Activated CD4-positive, alpha-beta T cell treated with anti-CD3 and anti-CD28 coated beads for 4 hours (primary cell): ENCODE measurements at regions not wholly inside any gene's neighbourhood (a gene's known extent, or its start where the extent isn't known, plus 50 kb on each side); places are given as distances from the start of the nearest gene placed in this dataset.
"Not testable (repeated sequence)": the region's sequence is repeated elsewhere in the genome, so short reads cannot be mapped to it uniquely, and the experiment has no call there.

ENCODE experiments used
- DNase-seq, 2 donors: peaks; one replicate each; pipeline ENCODE4 v3.0.0-alpha.2; 2020

DNA sequence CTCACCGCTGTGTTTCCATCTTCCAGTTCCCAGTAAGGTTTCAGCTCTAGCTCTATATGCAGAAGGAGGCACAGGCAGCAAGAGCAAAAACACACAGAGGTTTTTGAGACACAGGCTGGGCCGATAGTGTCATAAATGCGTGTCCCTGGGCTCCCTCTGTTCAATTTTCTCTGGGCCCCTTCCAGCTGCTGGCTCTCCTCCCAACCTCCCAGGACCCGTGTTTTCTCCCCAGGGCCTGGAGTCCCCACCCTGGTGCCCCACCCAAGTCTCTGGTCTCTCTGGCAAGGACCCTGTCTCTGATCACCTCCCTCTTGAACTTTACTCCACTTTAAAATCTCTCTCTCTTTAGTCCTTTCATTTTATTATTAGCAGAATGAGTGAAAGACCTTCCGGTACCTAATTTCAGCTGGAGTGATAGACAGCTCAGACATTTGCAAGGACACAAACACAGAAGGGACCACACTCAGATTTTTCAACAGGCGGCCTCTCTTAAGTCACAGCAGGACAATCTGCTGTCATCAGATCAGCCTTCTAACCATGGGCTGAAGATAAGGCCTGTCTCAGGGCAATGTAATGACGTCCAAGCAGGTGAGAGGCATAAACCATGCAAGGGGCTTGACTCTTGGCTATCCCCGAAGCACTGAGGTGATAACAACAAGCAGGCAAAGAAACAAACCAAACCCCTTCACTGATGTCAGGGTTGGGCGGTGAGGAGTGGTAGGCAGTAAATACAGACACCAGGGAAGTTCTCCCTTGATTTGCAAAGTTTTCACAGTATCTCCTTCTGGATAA is 190.0 kb upstream of the IRS2 start:
- DNase-seq = no peak

DNA sequence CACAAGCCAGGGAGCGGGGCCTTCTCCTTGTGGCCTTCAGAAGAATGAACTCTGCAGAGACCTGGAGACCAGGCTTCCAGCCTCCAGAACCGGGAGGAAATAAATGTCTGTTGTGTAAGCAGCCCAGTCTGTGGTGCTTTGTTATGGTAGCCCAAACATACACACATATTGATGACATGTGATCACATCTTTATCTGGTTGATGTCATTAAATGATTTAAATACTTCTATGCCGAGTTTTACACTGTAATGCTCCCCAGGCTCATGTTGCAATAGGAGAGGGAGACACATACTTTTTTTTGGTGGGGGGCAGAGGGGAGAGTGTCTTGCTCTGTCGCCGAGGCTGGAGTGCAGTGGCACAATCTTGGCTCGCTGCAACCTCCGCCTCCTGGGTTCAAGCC is 188.0 kb upstream of the IRS2 start:
- no peak for DNase-seq

DNA sequence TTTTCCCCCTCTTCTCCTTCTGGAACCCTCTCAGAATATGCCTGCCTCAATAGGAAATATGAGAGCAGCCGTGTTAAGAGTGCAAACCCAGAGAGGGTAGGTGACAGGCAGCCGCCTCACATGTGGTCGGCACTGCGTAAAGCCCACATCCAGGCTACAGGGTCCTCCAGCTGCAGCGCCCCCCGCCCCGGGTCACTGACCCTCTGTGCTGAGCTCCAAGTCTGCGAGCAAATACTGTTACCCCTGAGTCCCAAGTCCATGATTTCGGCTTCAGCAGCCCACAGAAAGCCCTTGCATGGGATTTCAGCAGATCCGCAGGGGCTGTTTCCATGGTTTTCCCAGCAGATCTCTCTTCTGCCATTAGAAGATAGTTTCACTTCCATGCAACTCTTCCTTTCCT is 186.9 kb upstream of the IRS2 start:
- DNase-seq = no peak

DNA sequence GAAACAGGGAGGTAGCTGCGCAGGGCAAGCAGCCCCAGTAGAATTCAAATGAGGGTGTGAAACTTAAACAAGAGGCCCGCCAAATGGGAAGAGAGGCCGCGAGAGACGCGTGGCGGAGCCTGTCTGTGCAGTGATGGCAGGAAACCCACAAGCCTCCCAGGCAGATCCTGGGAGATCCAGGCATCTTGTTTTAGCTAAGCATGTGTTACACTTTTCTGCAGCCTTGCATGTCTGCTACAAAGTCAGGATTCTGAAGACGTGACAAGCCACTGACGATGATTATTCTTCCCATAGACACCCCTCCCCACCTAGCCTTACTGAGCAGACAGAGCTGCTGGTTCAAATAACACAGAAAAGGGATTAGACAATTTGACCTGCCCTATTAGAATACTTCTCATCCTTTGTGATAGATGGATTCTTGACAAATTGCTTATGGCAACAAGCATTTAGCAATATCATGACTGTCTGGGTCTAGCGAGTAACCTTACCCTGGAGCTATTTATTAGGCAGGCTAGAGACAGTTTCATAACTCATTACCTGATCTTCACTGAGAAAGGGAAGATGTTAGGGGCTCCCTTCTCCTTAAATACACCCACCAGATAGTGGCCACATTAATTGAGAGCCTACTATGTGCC is 185.2 kb upstream of the IRS2 start:
- no peak for DNase-seq

DNA sequence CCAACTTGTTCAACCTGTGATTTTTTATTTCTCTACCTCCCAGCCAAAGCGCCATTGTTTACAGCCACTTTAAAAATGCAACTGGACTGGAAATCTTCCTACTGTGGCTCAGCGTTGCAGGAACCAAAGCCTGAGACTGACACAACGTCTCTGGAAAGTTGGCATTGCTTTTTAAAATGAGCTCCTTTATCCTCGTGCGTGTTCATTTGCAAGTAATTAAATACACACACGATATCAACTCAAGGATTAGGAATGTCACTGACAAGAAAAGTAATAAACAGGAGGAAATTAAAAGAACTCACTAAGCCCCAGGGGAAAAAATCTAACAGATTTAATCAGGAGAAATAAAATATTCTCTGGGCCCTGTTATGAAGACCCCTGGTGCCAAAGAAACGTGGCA is 184.6 kb upstream of the IRS2 start:
- no peak for DNase-seq

DNA sequence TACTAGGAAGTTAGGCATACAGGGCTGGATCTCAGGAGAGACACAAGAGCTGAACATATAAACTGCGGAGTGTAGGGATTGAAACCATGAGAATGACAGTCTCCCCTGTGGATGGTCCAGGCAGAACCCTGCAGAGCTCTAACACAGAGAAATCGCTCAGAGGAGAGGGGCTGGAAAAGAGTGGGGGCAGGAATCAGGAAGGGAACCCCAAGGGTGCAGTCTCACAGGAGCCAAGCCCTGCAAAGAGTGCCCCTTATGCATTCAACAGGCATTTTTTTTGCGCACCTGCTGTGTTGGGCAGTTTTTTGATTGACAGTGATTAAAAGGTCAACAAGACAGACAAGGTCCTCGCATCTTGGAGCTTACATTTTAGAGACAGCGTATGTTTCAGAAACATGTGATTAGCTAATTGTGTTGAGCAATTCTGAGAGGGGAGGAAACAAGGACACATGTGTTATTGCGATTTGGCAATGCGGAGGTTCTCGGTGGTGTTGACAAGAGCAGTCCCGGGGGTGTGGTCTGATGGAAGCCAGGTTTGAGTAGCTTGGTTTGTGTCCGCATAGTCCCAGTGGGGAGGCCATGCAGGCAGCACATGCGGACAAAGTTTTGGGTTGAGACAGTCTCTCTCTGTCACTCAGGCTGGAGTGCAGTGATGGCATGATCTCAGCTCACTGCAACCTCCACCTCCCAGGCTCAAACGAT is 182.6 kb upstream of the IRS2 start:
- no peak for DNase-seq

DNA sequence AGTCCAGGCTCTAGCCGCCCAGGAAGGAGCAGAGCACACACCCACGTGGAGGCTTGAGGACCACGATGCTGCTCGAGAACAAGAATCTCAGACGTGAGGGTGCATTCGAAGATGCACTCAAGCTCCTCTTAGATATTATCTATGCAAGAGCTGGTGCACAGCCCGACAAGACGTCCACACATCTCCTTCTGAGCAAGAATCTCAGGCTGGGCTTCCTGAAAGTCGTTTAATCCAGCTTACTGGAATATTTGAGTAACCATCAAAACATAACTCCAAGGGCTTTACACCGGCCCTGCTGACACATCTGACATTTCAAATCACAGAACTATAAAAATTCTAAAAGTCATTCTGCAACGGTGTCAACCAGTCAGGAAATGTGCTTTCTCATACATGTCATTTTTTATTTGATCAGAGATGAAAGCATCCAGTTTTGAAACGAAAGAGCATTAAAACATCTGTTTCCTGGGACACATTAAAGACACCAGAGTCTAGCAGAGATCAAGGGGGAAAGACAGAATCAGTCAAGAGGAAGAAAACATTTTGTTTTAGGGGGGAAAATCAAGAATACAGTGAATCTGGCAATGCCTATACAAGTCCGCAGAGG is 177.7 kb upstream of the IRS2 start:
- DNase-seq = no peak

DNA sequence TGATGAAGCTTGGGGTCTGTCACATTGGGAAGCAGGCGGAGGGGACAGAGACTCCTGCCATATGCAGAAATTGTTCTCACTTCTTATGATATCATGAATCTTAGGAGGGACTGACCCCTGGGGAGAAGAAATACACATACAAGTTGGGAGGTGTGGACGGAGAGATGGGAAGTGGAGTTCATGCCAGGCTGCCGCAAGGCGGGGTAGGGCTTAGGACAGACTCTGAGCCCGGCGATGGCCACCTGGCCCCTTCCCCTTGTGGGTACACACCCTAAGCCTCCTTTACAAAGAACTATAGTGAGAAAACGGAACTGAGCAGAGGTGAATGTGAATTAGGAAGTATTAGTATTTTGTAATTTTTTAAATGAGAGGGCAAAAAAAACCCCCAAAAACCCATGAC is 177.0 kb upstream of the IRS2 start:
- DNase-seq = no peak

DNA sequence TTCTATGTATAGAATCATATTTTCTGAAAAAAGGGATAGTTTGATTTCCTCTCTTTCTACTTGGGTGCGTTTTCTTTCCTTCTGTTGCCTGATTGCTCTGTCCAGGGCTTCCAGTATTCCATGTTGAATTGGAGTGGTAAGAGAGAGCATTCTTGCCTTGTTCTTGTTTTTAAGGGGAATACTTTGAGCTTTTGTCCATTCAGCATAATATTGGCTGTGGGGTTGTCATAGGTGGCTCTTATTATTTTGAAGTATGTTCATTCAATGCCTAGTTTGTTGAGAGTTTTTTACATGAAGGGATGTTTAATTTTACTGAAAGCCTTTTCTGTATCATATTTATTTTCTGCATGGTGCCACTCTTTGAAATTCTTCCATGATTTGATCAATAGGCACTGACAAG is 173.5 kb upstream of the IRS2 start:
- no peak for DNase-seq

DNA sequence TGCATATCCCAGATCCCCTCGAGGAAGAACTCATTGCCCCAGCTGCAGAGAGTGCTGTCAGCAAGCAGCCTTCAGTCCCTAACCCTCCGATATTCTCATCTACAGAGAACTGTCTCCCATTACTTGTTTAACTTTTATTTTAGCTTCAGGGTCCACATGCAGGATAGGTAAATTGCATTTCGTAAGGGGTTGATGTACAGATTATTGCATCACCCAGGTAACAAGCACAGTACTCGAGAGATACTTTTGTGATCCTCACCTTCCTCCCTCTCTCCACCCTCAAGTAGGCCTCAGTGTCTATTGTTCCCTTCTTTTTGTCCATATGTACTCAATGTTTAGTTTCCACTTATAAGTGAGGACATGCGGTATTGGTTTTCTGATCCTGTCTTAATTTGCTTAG is 171.5 kb upstream of the IRS2 start:
- DNase-seq = no peak

DNA sequence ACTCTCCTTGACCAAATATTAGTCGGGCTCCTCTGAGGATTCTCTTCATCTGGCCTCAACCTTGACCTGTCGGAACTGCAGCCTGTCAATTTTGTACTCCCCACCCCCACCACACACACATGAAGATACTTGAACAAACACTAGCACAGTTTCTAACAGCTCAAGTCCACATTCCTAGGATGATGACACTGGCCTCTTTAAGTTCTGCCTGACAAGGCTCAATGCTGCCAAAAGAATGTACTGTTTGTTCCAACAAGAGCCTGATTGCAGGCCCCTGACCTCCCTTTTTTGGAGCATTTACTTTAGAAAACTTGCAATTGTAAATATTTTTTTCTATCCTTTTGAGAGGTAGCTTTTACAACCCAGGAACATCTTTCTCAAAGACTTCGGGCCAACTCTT is 169.2 kb upstream of the IRS2 start:
- no peak for DNase-seq

DNA sequence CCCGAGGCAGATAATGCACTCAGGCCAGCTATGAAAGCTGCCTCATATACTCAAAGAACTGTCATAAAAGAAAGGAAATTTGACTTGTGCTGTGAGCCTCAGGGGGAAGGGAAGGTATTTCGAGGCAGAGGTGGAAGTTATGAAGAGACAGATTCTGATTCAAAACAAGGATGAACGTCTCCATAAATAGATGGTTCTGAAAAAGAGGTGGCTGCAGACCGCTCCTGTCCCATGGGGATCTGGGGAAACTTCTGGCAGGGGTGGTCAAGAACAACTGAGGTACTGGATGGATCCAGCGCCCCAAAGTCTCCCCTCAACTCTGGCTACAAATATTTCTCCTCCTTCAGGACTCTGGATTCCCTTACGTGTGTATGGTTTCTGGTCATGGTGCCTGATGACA is 168.1 kb upstream of the IRS2 start:
- no peak for DNase-seq

DNA sequence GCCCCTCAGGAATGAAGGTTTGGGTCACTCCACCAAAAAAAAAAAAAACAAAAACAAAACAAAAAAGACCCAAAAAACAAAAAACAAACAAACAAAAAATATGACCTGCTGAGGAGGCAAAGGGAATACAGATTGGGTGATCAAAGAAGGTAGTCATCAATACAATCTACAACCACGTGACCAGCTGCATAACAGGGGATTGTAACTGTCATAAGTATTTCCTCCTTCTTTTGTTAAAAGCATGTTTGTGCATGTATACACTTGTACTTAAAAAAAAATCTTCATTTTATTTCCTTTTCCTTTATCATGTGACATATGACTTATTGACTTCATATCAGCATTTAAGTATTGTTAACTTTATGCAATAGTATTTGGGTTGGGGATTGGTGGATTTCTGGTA is 165.1 kb upstream of the IRS2 start:
- DNase-seq = no peak

DNA sequence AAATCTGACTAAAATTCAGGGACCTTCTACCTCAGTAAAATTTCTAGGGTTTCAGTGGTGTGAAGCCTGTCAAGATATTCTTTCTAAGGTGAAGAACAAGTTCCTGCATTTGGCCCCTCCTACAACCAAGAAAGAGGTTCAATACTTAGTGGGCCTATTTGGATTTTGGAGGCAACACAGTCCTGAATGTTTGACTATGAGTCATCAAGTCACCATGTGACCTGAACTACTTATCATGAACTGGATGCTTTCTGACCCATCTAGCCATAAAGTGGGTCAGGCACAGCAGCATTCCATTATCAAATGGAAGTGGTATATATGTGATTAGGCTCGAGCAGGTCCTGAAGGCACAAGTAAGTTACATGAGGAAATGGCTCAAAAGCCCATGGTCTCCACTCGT is 163.0 kb upstream of the IRS2 start:
- no peak for DNase-seq

DNA sequence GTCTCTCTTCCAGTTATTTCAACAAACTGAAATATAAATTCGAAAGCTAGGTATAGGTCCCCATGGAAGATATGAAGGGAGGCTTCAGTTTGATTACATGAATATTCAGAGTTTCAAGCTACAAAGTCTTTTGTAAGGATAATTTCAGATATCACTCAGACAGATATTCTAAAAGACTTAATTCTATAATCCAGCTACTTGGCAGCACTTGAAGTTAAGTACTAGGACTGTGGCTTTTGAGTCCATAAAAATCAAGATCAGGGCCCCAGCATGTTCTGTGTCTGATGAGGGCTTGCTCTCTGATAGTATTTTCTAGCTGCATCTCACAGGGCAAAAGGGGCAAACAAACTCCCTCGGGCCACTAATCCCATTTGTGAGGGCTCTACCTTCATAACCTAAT is 160.6 kb upstream of the IRS2 start:
- DNase-seq = no peak

DNA sequence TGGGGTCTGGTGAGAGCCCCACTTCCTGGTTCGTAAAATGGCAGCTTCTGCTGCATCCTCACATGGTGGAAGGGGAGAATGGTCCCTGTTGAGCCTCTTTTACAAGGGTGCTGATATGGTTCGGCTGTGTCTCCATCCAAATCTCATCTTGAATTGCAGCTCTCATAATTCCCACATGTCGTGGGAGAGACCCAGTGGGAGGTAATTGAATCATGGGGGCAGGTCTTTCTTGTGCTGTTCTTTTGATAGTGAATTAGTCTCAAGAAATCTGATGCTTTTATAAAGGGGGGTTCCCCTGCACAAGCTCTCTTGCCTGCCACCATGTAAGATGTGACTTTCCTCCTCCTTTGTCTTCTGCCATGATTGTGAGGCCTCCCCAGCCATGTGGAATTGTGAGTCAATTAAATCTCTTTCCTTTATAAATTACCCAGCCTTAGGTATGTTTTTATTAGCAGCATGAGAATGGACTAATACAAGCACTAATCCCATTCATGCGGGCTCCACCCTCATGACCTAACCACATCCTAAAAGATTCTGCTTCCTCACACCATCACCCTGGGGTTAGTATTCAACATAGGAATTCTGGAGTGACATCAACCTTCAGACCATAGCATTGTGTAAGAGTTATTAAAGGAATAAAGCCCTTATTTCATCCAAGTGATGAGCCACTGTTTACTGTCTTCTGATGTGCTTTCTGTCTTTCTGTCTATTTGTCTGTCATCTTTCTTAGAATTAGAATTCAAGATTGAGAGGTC is 159.0 kb upstream of the IRS2 start:
- DNase-seq = no peak

DNA sequence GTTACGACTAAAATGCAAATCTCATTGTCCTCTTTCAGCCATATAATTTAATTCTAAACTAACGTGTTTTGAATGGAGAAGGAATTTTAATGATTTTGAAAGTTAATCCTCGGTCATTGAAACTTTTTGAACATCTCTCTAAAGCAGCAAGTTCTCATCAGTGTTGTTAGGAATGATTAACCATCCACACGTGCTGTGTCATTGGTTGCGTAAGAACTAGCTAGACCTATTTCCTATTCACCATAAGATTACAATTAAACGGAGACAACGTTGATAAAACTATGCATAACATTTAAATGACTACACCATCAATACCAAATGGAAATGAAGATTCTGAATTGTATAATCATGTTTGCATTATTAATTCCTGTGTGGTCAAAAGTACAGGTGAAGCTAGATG is 155.6 kb upstream of the IRS2 start:
- no peak for DNase-seq

DNA sequence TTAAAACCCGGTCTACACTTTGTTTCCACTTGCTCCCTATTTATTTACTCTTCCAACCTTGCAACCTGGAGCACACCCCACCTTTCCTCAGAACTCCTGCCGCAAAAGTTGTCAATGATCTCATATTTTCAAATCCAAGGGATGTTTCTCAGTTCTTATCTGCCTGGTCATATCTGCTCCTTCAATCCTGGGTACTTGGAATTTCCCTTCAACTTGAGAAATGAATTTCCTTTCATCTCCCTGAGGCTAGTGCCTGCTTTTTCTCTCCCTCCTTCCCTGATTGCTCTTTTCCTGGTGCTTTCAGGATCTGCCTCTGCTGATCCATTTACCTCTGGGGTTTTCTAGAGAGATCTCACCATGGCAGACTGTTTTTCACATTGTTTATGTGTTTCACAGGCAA is 154.8 kb upstream of the IRS2 start:
- no peak for DNase-seq

DNA sequence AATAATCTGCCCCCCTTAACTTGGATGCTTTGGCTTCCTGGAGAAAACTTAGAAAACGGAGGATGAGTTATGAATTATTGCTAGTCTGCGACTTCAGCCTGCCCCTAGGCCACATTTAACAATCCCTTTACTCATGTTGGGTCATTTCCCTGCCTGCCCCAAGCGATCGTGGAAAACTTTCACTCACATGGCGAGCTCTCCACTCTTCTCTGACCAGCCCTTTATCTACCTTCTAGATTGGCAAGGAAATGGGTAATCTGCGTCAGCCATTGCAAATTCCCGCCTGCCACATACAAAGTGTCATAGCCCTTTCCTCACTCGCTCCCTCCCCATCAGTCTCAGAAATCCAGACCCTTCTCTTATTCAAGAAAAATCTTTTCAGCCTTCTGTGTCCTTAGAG is 154.3 kb upstream of the IRS2 start:
- no peak for DNase-seq

DNA sequence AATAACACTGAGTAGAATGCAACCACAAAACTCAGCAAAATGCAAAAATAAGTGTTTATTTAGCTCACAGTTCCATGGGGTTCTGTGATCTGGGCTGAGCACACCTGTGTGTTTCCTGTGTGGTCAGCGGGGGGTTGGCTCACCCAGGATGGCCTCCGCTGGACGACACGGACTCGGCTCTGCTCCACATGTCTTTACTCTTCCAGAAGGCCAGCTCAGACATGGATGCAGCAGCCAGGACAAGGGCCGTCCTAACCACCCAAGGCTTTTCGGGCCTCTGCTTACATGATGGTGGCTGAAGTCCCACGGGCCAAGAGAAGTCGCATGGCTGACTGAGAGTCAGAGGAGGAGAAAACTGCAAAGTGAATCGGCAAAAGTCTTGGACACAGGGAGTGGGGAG is 153.5 kb upstream of the IRS2 start:
- DNase-seq = no peak

DNA sequence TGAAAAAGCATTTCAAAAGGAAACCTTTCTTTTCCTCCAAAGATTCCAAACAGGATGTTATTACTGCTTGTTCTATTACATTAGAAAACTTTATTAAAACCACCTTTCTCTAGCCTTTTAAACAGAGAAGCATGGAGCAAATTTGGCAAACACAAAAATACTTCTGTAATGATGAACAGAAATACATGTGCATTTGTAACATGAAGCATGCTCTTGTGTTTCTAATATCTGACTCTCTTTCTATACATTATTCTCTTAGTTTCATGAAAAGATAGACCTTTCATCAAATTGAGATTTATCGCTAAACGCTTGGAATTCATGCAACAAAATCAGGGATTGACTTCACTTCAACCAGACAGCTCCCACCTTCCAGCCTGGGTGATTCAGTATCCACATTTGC is 152.8 kb upstream of the IRS2 start:
- no peak for DNase-seq

DNA sequence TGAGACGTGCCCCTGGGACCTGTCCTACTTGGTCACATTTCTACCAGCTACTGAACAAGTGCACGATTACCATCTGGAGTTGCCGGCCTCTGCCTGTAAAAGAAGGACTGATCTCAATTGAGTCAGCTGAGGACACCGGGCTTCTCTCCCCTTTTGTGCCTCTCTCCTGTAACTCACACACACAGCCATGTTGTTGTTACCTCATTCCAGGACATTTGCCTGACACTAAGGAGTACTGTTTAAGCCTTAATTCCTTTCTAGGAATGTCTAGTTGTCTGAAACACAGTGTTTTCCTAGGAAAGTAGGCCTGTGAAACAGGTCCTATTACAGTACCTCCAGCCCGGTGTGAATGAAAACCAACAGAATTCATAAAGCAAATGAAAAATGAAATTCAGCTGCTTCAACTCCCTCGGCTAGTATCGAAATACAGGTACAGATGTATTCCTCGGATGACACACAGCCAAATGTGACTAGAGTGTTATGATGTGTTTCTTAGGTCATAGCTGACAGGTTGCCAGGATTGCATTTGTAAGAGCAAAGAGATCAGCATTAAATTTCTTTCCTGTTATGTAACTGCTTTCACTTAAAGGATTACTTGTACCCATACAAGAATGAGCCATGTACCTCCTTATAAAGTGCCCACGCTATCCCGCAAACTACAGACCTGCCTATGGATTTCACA is 152.0 kb upstream of the IRS2 start:
- DNase-seq = no peak

DNA sequence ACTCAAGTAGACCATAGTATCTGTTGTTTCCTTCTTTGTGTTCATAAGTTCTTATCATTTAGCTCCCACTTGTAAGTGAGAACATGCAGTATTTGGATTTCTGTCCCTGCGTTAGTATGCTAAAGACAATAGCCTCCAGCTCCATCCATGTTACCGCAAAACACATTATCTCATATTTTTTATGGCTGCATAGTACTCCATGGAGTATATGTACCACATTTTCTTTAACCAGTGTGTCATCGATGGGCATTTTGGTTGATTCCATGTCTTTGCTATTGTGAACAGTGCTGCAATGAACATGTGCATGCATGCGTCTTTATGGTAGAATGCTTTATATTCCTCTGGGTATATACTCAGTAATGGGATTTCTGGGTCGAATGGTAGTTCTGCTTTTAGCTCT is 148.1 kb upstream of the IRS2 start:
- not testable (repeated sequence) for DNase-seq
